ENCODE measurements at regions not wholly inside any gene's neighbourhood (a gene's known extent, or its start where the extent isn't known, plus 50 kb on each side); places are given as distances from the start of the nearest gene placed in this dataset.

DNA sequence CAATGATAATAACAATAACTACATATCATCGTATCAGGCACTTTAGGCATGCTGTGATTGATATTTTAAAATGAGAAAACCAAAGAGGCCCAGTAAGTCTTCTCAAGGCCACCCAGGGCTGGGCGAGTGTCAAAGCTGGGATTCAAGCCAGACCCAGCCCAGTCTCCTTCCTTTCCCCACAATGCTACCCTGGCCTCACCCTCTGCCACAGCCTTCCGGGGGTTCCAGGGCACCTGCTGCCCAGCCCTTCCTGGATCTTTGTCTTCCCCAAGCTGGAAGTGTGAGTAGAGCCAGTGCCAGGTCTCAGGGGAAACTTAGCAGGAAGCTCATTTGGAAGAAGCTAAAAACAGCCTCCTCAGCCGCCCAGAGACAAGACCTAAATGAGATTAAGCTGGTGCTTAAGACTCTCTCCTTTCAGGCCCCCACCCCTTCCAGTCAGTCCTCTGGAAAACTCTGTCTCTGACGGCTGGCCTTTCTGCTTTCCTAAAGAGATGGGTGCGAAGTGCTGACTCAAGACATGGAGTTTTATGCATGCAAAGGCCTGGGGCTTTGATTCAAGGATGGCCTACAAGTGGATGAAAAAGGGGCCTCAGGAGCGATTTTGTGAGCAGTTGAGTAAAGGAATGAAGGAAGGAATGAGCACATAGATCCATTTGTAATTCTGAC, 184.2 kb downstream of the KCNA5 start:
- no peak for DNase-seq (ENCODE audit: extremely low spot score in 2 of 2)
- Histone ChIP-seq H3K9me3 (no peaks in the 10 kb centered on the region), H3K4me3 (no peak overlapping the region), H3K4me1 (no peaks in the 10 kb centered on the region), H3K27me3 (no peaks in the 10 kb centered on the region), H3K36me3 (no peaks in the 10 kb centered on the region), H3K27ac (no peak overlapping the region)
- intact Hi-C loops (cut with DNase I): no loop called here
- TF ChIP-seq, protein P1, sequence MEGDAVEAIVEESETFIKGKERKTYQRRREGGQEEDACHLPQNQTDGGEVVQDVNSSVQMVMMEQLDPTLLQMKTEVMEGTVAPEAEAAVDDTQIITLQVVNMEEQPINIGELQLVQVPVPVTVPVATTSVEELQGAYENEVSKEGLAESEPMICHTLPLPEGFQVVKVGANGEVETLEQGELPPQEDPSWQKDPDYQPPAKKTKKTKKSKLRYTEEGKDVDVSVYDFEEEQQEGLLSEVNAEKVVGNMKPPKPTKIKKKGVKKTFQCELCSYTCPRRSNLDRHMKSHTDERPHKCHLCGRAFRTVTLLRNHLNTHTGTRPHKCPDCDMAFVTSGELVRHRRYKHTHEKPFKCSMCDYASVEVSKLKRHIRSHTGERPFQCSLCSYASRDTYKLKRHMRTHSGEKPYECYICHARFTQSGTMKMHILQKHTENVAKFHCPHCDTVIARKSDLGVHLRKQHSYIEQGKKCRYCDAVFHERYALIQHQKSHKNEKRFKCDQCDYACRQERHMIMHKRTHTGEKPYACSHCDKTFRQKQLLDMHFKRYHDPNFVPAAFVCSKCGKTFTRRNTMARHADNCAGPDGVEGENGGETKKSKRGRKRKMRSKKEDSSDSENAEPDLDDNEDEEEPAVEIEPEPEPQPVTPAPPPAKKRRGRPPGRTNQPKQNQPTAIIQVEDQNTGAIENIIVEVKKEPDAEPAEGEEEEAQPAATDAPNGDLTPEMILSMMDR (IDR thresholded peaks at IDR 0.05): no peak
- TF ChIP-seq POLR2A (IDR thresholded peaks at IDR 0.05) (no peak), POLR2AphosphoS5 (IDR thresholded peaks at IDR 0.05; ENCODE audit: insufficient read depth in 1 of 2, low read depth in 1 of 2) (peak in 1 of 2 donors; percentile 26)

DNA sequence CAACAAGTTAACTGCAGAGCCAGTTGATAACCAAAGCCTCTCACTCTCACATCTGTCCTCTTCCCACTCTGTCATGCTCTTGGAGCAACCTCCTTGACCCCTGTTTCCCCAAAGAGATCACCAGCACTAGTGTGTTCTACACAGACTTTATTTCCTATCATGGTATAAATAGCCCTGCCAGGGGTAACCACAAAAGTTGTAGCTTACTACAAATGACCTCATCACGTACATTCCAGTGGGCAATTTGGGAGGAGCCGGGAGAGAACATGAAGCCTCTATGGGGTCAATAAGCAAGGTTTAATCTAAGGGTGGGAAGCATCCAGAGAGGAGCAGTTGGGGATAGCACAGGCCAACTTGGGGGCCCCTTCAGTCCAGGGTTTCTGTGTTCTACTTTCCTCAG, 186.5 kb downstream of the KCNA5 start:
- DNase-seq (ENCODE audit: extremely low spot score in 2 of 2): no peak
- H3K27ac ChIP-seq: no peak overlapping the region
- H3K36me3 ChIP-seq: no peaks in the 10 kb centered on the region
- no peaks in the 10 kb centered on the region for H3K4me1 ChIP-seq
- no peak overlapping the region for H3K4me3 ChIP-seq
- H3K9me3 ChIP-seq: no peaks in the 10 kb centered on the region
- TF ChIP-seq, protein P1 (IDR thresholded peaks at IDR 0.05): no peak
- TF ChIP-seq POLR2AphosphoS5 (IDR thresholded peaks at IDR 0.05; ENCODE audit: insufficient read depth in 1 of 2, low read depth in 1 of 2) (no peak), POLR2A (IDR thresholded peaks at IDR 0.05) (no peak)
- H3K27me3 ChIP-seq: no peaks in the 10 kb centered on the region
- intact Hi-C loops (cut with DNase I): no loop called here

DNA sequence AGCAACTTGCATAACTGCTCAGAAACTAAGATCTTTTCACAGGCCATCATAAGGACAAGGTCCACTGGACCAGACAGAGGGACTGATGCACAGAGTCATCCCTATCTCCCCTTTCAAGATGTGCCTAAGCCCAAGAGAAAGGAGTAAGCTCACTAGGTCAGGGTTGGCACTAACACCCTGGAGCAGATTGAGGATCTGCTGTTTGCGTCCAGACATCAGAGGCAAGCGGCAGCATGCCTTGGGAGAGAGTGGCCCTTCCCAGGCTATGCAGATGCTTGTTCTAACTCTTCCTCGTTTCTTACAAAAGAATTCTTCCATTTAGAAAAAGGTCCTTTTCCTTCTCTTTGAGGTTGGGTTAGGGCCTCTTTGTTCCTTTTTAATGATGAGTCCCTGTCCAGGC, 187.2 kb downstream of the KCNA5 start:
- Histone ChIP-seq H3K4me1 (no peaks in the 10 kb centered on the region), H3K36me3 (no peaks in the 10 kb centered on the region), H3K27me3 (no peaks in the 10 kb centered on the region), H3K9me3 (no peaks in the 10 kb centered on the region), H3K27ac (no peak overlapping the region), H3K4me3 (no peak overlapping the region)
- DNase-seq (ENCODE audit: extremely low spot score in 2 of 2): no peak
- intact Hi-C loops (cut with DNase I): no loop called here
- no peak for TF ChIP-seq POLR2AphosphoS5 (IDR thresholded peaks at IDR 0.05; ENCODE audit: insufficient read depth in 1 of 2, low read depth in 1 of 2)

DNA sequence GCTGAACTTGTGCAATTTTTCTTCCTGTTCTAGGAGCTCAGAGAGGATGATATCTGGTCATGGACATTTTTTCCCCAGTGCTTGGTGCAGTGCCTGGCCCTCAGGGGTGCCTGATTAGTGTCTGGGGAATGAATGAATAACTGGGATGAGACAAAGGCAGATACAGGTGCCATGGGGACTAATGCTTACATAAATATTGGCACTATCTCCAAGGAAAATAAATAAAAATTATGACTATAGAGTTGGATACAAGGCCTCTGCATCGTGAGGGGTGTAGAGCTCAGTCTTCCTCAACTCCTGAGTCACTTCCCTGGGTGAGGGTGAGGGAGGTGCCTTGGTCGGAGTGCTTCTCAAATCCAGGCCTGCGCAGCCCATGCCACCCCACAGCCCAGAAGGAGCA, 188.6 kb downstream of the KCNA5 start:
- H3K27ac ChIP-seq: no peak overlapping the region

DNA sequence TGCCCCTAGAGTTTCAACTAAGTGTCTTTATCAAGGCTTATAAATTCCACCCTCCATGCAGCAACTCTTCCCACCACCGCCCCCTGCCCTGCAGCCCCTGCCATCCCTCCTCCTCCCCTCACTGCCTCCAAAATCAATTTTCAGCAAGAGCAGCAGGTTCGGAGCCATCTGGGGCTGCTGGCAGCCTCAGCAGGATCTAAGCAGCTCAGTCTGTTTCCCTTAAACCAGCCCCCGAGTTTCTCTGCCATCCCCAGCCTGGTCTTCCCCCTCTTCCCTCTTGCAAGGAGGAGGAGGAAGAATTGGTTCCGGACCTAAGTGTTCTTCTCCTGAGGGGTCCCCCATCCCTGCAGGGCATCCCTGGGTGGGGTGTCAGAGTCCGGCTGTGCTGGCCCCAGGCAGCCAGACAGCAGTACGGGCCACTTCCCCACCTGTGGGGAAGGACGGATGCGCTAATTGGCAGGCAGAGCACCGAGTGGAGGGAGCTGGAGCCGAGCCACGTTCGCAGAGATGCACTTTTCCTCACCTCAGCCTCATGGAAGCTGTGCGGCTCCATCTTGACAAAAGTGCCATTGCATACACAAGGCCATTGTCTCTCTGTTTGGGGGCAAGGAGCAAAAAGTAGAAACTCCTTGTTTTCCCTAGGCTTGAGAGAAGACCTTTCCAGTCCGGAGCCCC, 189.3 kb downstream of the KCNA5 start:
- Histone ChIP-seq H3K27ac (no peak overlapping the region), H3K4me3 (no peak overlapping the region), H3K9me3 (no peaks in the 10 kb centered on the region), H3K27me3 (no peaks in the 10 kb centered on the region), H3K4me1 (no peaks in the 10 kb centered on the region), H3K36me3 (no peaks in the 10 kb centered on the region)
- no peak for DNase-seq (ENCODE audit: extremely low spot score in 2 of 2)
- intact Hi-C loops (cut with DNase I): no loop called here
- TF ChIP-seq, protein P1 (IDR thresholded peaks at IDR 0.05): no peak
- TF ChIP-seq POLR2A (IDR thresholded peaks at IDR 0.05): no peak
- TF ChIP-seq POLR2AphosphoS5 (IDR thresholded peaks at IDR 0.05; ENCODE audit: insufficient read depth in 1 of 2, low read depth in 1 of 2): no peak

More for the DNA sequence above, 188.6 kb downstream of the KCNA5 start:
- TF ChIP-seq POLR2A (IDR thresholded peaks at IDR 0.05) (no peak), POLR2AphosphoS5 (IDR thresholded peaks at IDR 0.05; ENCODE audit: insufficient read depth in 1 of 2, low read depth in 1 of 2) (no peak)
- TF ChIP-seq, protein P1 (IDR thresholded peaks at IDR 0.05): no peak
- no peak overlapping the region for H3K4me3 ChIP-seq
- H3K27me3 ChIP-seq: no peaks in the 10 kb centered on the region
- H3K36me3 ChIP-seq: no peaks in the 10 kb centered on the region
- no peaks in the 10 kb centered on the region for H3K9me3 ChIP-seq
- H3K4me1 ChIP-seq: no peaks in the 10 kb centered on the region
- intact Hi-C loops (cut with DNase I): no loop called here
- no peak for DNase-seq (ENCODE audit: extremely low spot score in 2 of 2)
